Endodermal cell (in vitro differentiated cells): ENCODE measurements at regions not wholly inside any gene's neighbourhood (a gene's known extent, or its start where the extent isn't known, plus 50 kb on each side); places are given as distances from the start of the nearest gene placed in this dataset.

Source experiments
- DNase-seq: peaks from one replicate; pipeline ENCODE4 v3.0.0-alpha.2; 2017
- H3K27ac ChIP-seq: 2 replicates; pipeline ENCODE4 v1.5.1; 2013; ENCODE audit warnings: mild to moderate bottlenecking, low read depth, low read length, moderate library complexity
- H3K27me3 ChIP-seq: 2 replicates; pipeline ENCODE4 v1.6.1; 2013; ENCODE audit warnings: mild to moderate bottlenecking, low read length, moderate library complexity; ENCODE audit not compliant: insufficient read depth, control insufficient read depth, poor library complexity, severe bottlenecking
- H3K36me3 ChIP-seq: 2 replicates; pipeline ENCODE4 v1.7.0; 2013; ENCODE audit warnings: mild to moderate bottlenecking, low read length, moderate library complexity; ENCODE audit not compliant: control insufficient read depth, insufficient read depth
- H3K4me1 ChIP-seq: one replicate; pipeline ENCODE4 v1.7.0; 2013; ENCODE audit warnings: low read length; ENCODE audit not compliant: control insufficient read depth, insufficient read depth
- H3K4me3 ChIP-seq: 2 replicates; pipeline ENCODE4 v1.5.1; 2013; ENCODE audit warnings: mild to moderate bottlenecking, low read length, moderate library complexity
- H3K9ac ChIP-seq: 2 replicates; pipeline ENCODE4 v1.6.1; 2013; ENCODE audit warnings: mild to moderate bottlenecking, low read length, moderate library complexity; ENCODE audit not compliant: poor library complexity, severe bottlenecking; ENCODE audit errors: extremely low read depth
- H3K9me3 ChIP-seq: 2 replicates; pipeline ENCODE4 v1.6.1; 2013; ENCODE audit warnings: mild to moderate bottlenecking, low read length, moderate library complexity; ENCODE audit not compliant: control insufficient read depth
- H3K27ac Mint-ChIP-seq: 2 replicates; pipeline ENCODE4 v1.8.0; 2020; ENCODE audit warnings: mixed read lengths
- H3K27me3 Mint-ChIP-seq: 2 replicates; pipeline ENCODE4 v1.8.0; 2021; ENCODE audit warnings: mild to moderate bottlenecking, mixed read lengths; ENCODE audit not compliant: insufficient read depth
- H3K36me3 Mint-ChIP-seq: 2 replicates; pipeline ENCODE4 v1.8.0; 2020; ENCODE audit warnings: low read depth, mixed read lengths
- H3K4me1 Mint-ChIP-seq: 2 replicates; pipeline ENCODE4 v1.8.0; 2020; ENCODE audit warnings: mixed read lengths
- H3K4me3 Mint-ChIP-seq: 2 replicates; pipeline ENCODE4 v1.8.0; 2020; ENCODE audit warnings: mild to moderate bottlenecking, moderate library complexity, mixed read lengths
- H3K9me3 Mint-ChIP-seq: 2 replicates; pipeline ENCODE4 v1.8.0; 2020; ENCODE audit warnings: mild to moderate bottlenecking, mixed read lengths
- CTCF ChIP-seq: fragments of 200-600 bp; sonication (generic); conservative IDR thresholded peaks from 2 replicates; pipeline ENCODE4 v1.5.0; 2021; ENCODE audit warnings: antibody characterized with exemption, mild to moderate bottlenecking
- WGBS, 2 experiments: methylation state at CpG; one replicate each; pipeline versions ENCODE4 v1.1.5 to v1.1.7; 2013; ENCODE audit warnings: missing lambda C conversion rate in 2 of 2, mixed read lengths in 1 of 2; ENCODE audit not compliant: insufficient coverage in 1 of 2, insufficient read length in 1 of 2; 5-methylcytosine and 5-hydroxymethylcytosine counted together

DNA sequence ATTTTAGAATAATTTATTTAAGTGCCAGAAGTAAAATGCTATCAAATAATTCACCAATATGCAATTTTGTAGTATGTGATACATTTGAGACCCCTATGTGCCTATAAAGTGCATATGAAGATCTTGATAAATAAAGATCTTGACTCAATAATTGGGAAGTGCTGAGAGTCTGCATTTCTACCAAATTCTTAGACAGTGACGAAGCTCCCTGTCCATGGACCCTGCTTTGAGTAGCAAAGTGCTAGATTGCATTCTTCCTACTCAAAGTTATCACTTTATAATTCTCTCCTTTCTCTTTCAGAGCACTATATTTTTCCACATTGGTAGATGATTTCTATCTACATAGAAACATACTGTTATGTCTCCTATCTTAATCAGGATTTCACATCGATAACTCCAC lies 1393.9 kb downstream of the ARAP2 start:
- Histone ChIP-seq H3K9me3 (no peaks in the 10 kb centered on the region), H3K4me3 (no peak overlapping the region), H3K4me1 (peaks cover 6% of the 10 kb centered on the region), H3K36me3 (no peaks in the 10 kb centered on the region), H3K27ac (no peak overlapping the region), H3K9ac (no peak overlapping the region), H3K27me3 (no peaks in the 10 kb centered on the region)
- no peak for DNase-seq
- Mint-ChIP-seq H3K4me3 (no peak overlapping the region), H3K27ac (no peak overlapping the region), H3K27me3 (no peaks in the 10 kb centered on the region), H3K36me3 (no peaks in the 10 kb centered on the region), H3K9me3 (peaks cover 2% of the 10 kb centered on the region), H3K4me1 (peaks cover 12% of the 10 kb centered on the region)
- no peak for TF ChIP-seq CTCF
- WGBS, 2 experiments: 89 to 90% methylated on average over 2 of the region's 2 CpGs

DNA sequence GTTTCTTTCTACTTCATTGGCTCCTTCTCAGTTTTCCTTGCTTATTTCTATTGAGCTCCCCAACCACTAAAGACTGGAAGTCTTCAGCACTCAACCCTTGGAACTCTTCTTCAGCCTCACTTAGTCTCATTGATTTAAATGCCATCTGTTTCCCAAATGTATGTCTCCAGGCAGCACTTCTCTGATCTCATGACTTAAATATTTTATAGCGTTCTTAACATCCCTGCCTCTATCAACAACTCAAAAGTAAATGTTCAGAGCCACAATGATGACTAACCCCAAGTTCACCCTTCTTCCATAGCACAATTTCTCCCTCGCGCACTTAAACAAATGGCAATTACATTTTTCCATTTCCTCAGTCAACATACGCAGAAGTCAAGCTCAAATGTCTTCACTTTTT lies 1393.3 kb downstream of the ARAP2 start:
- H3K9me3 Mint-ChIP-seq: peaks cover 2% of the 10 kb centered on the region
- no peaks in the 10 kb centered on the region for H3K9me3 ChIP-seq
- TF ChIP-seq CTCF: no peak
- no peaks in the 10 kb centered on the region for H3K27me3 Mint-ChIP-seq
- H3K4me3 Mint-ChIP-seq: no peak overlapping the region
- peaks cover 12% of the 10 kb centered on the region for H3K4me1 Mint-ChIP-seq
- no peak overlapping the region for H3K27ac Mint-ChIP-seq
- H3K4me3 ChIP-seq: no peak overlapping the region
- peaks cover 6% of the 10 kb centered on the region for H3K4me1 ChIP-seq
- H3K36me3 Mint-ChIP-seq: no peaks in the 10 kb centered on the region
- H3K36me3 ChIP-seq: no peaks in the 10 kb centered on the region
- no peaks in the 10 kb centered on the region for H3K27me3 ChIP-seq
- no peak overlapping the region for H3K27ac ChIP-seq
- WGBS, 2 experiments: 93 to 95% methylated on average over 3 of the region's 4 CpGs
- no peak overlapping the region for H3K9ac ChIP-seq
- DNase-seq: no peak

DNA sequence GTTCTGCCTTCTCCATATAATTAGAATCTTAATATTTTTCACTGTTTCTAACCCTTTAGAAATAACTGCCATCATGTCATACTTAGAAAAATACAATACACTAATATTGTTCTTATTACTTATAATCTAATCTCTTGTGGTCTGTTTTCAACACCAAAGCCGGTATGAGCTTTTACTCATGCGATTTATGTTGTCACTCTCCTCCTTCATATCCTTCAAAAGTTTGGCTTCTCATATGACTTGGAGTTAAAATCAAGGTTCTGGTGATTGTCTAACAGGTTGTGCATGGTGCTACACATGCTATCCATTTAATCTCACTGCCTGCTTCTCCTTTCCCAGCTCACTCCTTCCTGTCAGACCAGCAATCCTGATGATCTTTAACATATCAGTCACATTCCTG lies 1392.9 kb downstream of the ARAP2 start:
- Mint-ChIP-seq H3K4me1 (peaks cover 12% of the 10 kb centered on the region), H3K4me3 (no peak overlapping the region), H3K9me3 (peaks cover 2% of the 10 kb centered on the region), H3K27ac (no peak overlapping the region), H3K27me3 (no peaks in the 10 kb centered on the region), H3K36me3 (no peaks in the 10 kb centered on the region)
- peaks cover 6% of the 10 kb centered on the region for H3K4me1 ChIP-seq
- H3K9ac ChIP-seq: no peak overlapping the region
- H3K27me3 ChIP-seq: no peaks in the 10 kb centered on the region
- DNase-seq: no peak
- WGBS, 2 experiments: 100% methylated on average over 1 to 2 of the region's 2 CpGs
- TF ChIP-seq CTCF: no peak
- no peaks in the 10 kb centered on the region for H3K36me3 ChIP-seq
- no peak overlapping the region for H3K27ac ChIP-seq
- H3K4me3 ChIP-seq: no peak overlapping the region
- H3K9me3 ChIP-seq: no peaks in the 10 kb centered on the region
